ENCODE measurements at regions not wholly inside any gene's neighbourhood (a gene's known extent, or its start where the extent isn't known, plus 50 kb on each side); places are given as distances from the start of the nearest gene placed in this dataset.

DNA sequence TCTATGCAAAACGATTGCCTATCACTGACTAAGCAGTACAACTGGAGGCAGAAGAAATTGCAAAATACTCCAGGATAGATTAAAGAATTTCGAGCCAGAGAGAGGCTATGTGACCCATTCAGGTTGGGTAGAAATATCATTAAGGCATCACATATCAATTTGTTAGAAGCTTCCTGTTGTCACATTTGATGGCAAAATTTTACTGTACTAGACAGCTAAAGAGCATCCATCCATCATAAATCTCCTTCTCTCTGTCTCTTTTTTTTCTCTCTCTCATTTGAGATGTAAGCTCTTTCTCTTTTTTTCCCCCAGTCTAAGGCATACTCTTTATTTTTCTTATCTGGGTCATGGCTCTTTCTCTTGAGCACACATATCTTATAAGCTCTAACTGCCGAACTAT lies 155.7 kb downstream of the EVA1A start:
- TF ChIP-seq, protein P1, sequence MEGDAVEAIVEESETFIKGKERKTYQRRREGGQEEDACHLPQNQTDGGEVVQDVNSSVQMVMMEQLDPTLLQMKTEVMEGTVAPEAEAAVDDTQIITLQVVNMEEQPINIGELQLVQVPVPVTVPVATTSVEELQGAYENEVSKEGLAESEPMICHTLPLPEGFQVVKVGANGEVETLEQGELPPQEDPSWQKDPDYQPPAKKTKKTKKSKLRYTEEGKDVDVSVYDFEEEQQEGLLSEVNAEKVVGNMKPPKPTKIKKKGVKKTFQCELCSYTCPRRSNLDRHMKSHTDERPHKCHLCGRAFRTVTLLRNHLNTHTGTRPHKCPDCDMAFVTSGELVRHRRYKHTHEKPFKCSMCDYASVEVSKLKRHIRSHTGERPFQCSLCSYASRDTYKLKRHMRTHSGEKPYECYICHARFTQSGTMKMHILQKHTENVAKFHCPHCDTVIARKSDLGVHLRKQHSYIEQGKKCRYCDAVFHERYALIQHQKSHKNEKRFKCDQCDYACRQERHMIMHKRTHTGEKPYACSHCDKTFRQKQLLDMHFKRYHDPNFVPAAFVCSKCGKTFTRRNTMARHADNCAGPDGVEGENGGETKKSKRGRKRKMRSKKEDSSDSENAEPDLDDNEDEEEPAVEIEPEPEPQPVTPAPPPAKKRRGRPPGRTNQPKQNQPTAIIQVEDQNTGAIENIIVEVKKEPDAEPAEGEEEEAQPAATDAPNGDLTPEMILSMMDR (IDR thresholded peaks at IDR 0.05; ENCODE audit: low read depth, low read length) = no peak
- no peak for TF ChIP-seq POLR2A (IDR thresholded peaks at IDR 0.05; ENCODE audit: extremely low read depth, insufficient read length)
